GM21723 (cell line): ENCODE measurements at regions not wholly inside any gene's neighbourhood (a gene's known extent, or its start where the extent isn't known, plus 50 kb on each side); places are given as distances from the start of the nearest gene placed in this dataset.

ENCODE experiments used
- ATAC-seq: cut with Tn5 transposase; IDR thresholded peaks from one replicate; pipeline ENCODE4 v1.9.1; 2021; ENCODE audit warnings: mild to moderate bottlenecking, moderate library complexity; ENCODE audit not compliant: unreplicated experiment

DNA sequence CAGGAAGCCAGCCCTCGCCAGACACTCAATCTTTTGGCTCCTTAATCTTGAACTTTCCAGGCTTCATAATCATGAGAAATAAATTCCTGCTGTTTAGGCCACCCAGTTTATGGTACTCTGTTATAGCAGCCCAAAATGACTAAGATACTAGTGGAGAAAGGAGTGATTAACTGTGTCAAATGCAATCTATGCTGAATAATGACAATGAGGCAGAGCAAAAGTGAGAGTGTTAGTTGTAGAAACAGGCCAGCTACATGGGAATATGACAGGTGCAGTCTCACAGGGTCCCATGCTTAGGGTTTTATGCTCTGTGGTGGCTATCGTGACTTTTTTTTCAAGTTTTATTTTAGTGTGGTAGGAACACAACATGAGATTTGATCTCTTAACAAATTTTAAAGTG is 888.8 kb downstream of the TTLL7 start:
- no peak for ATAC-seq

DNA sequence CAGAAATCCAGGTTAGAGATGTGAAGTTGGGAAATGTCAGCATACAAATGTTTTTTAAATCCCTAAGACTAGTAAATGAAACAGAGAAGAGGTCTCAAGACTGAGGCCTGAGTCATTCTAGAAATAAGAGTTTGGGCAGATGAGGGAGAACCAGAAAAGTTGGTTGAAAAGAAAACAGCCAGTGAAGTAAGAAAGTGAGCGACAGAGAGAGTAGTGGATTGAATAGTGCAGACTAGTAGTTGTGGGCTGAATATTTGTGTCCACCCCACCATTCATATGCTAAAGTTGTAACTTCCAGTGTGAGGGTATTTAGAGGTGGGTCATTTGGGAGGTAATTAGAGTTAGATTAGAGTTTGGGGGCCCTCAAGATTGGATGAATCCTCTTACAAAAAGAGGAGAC is 889.2 kb downstream of the TTLL7 start:
- no peak for ATAC-seq

DNA sequence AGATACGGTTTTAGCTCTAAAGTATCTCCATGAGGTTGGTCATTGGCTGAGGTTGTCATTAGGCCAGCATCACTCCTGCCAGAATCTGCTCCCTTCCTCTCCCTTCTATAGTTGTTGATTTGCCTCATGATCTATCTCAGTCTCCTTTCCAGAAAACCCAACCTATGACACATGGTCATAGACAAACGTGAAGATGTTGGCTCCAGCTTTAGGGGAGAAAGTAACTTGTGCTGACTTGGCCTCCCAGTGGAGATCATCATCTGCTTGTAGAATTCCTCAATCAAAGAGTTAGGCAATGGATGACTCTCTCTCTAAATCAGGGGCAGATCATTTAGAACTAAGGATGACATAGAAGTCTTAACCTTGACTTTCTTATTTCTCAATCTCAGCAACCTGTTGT is 894.4 kb downstream of the TTLL7 start:
- no peak for ATAC-seq

DNA sequence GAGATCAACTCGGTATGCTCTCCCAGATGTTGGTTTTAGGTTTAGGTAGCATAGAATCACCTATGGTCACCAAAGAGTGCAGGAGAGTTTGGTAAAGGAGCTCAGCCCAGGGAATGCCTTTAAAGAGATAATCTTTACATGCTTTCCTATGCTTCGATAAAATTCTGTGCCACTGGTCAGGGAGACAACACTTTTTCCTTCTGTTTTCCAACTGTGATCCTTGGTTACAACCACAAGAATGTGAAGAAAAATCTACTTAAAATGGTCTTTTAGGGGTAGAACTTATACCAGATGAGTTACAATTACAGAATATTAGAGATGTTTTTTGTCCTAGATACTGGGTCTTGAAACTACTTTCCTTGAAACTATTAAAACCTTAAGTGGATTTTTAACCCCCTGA is 895.6 kb downstream of the TTLL7 start:
- ATAC-seq: no peak

DNA sequence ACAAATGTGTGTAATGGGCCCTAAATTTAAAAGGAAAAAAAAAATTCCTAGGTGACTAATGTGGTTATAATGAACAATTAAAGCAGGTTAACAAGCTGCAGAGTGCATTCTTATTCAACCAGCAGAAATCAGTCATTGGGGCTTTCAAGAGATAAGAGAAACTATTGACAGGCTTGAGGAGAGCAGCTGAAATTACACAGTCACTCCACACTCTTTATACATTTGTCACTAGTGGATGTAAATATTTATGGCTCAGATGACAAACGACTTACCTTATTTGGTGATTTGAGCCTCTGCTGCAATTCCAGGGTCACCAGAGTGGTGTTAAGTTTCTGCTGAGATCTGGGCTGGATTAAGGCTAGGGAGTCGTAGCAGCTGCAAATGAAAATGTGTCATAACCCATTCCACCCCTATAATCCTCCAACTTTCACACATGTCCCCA is 896.3 kb downstream of the TTLL7 start:
- no peak for ATAC-seq

DNA sequence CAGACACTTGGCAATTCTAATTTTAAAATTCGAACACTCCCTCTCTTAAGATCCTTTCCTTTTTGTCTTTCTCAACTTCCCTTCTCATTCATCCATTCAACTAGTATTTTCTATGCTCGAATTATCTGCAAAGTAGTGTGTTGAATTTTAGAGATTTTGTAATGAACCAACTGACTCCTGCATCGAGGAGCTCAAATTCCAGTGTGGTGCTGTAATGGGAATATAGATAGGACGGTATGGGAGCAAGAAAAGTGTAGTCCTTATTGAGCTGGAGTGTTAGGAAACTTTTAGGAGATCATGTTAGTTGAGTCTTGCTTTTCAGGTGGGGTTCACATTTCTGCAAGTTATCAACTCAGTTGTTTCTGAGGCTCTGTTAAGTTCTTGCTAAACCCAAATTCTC is 897.5 kb downstream of the TTLL7 start:
- ATAC-seq: no peak

DNA sequence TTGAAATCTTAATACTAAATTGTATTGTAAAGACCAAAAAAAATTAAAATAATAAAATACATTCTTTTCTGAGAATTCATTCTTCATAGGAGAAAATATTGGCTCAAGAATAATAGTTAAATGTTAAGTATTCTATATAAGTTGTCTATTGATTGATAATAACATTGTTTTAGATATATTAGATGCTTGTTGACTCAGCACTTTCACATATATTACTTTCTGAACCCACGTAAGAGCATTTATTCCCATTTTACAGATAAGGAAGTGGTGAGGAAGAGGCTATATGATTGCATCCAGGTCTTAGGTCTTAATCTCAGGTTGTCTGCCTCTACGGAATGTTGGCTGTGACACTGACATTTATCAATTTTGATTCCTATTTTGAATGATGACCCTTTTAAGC is 898.8 kb downstream of the TTLL7 start:
- no peak for ATAC-seq

DNA sequence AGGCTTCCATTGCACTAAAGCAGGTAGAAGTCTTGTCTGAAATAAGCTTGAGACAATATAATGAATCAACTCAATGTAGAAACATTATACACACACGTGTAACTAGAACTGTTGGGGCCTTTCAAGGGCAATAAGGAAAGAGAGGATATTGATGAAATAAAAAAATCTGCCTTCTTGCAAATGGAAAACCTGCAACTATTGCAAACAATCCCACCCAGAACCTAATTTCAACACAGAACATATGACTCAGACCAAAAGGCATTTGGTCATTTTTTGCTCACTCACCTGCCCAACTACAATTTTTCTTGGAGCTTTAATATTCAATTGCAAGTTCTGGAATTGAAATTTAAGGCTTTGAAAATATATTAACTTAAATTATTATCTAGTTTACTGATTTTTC is 900.1 kb downstream of the TTLL7 start:
- ATAC-seq: no peak

DNA sequence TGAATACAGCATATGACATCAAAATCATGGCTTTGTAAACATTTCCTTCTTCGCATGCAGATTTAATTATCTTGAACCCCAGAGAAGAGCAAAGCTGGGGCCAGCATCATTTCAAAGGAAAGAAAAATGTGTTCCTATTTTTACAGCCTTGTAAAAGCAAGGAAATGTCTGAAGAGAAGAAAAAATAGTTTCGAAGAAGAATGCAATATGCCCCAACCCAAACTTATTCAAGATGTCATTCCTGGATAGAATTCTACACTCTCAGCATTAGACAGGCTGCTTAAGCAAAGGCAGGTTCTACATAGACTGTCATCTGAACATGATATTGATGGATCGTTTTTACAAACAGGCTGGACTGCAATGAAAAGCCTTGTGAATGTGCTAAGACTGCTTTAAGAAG is 900.8 kb downstream of the TTLL7 start:
- no peak for ATAC-seq

DNA sequence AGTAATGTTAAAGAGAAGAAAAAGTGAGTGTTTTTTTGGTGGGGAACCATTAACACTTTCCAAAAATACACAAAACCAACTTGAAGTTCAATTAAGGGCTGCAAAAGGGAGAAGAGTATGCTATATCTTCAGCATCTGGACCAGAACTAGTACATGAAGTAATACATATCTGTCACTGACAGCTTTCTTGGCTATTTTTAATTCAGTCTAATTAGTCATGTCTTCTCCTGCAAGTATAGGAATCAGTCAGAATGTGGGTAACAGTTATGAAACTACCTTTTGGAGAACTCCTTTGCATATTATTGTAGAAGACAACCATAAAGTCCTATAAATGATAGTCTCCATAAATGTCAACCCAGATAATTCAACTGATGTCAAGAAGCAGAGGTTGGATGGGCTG is 901.2 kb downstream of the TTLL7 start:
- ATAC-seq: no peak

DNA sequence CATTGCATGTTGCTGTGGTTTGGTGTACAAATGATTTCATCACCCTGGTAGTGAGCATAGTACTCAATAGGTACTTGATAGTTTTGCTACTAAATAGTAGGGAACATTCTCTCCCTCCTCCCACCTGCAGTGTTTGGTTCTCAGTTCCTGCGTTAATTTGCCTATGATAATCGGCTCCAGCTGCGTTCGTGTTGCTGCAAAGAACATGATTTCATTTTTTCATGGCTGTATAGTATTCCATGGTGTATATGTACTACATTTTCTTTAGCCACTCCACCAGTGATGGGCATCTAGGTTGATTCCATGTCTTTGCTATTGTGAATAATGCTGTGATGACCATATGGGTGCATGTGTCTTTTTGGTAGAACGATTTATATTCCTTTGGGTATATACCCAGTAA is 903.4 kb downstream of the TTLL7 start:
- no peak for ATAC-seq

DNA sequence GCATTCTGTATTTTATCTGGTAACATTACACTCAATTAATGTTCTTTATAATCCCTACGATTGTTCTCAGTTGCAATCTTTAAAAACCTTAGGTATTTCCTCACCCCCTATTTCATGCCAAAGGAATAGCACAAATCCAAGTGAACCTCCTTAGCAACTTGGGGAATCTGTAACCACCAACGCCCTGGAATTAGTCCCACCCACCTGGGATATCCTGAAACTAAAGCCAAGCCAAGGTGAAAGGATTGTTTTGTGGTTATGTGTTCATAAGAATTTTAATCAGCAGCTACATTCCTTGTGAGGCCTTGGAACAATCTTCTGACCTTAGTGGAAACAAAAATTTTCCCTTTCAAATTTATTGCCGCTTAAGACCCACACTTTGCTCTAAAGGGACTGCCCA is 908.7 kb downstream of the TTLL7 start:
- no peak for ATAC-seq

DNA sequence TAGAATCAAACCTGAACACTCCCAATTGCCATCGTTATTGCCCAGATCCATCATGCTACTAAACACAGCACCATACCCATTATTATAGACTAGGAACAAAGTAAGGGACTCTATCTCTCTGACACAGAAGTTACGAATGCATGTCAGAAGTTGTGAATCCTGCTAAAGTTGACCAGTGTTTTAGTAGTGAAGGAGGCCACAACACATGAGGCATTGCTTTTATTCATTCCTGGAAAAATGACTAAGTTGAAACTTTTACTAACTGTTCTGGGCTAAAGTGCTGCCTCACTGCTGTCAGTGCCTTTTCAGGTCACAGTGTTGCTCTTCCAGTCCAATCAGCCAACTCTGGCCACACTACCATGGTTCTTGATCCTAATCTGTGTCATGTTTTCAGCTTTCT is 911.1 kb downstream of the TTLL7 start:
- no peak for ATAC-seq

DNA sequence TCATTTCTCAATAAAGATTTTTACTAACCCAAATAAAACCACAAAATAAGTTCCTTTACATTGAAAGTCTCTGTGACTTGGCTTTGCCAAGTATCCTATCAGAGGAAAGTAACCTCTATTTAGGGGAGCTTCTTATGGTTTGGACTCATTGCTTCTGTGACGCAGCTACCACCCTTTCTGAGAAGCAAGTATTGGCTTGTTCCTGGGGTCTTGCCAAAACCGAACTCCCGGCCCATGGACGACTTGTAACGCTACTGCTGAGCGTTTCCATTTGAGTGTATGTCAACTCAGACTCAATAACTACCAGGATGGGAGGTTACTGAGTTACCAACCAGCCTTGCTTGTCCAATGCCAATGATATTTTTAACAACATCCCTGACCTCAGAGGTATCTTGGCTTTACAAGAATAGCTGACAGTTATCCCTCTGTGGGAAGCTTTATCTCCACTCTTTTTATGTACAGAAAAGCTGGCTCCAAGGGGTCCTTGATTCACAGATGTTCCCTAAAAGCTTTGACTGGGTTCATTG is 911.9 kb downstream of the TTLL7 start:
- ATAC-seq: no peak

DNA sequence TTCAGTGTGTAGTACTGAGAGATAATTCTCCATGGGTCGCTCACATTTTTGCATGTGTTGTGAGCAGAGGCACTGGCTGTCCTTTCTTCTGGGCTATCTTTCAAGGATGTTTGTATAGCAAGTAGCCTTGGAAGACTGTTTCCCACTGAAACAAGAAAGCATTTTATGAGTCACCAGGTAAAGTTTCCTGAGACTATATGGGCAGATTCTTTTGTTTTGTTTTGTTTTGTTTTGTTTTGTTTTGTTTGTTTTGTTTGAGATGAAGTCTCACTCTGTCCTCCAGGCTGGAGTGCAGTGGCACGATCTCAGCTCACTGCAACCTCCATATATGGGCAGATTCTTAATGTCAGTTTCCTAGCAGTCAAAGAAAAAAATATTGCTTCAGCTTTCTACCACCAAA is 912.6 kb downstream of the TTLL7 start:
- no peak for ATAC-seq

DNA sequence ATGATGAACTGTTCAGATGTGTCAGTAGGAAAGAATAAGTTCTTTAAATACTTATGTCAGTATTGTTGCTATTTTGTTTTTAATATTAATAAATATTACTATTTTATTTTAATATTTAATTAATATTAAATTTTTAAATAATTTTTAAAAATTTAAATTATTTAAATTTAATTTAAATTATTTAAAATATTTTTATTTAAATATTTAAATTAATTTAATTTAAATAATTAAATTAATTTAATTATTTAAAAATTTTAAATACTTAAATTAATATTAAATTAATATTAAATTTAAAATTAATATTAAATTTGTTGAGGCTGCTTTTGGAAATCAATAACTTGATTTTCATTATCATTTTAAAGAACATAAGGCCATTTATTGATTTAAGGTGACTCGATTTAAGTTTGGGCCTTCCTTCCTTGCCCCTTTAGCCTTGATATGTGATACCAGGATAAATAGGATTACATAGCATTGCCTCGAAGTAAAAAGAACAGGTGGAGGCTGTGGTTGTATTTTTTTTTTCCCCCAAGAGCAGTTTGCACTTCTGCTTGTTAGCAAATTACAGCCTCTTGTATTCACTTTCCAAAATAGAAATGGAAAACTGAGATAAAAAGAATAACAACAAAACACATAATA is 915.2 kb downstream of the TTLL7 start:
- no peak for ATAC-seq

DNA sequence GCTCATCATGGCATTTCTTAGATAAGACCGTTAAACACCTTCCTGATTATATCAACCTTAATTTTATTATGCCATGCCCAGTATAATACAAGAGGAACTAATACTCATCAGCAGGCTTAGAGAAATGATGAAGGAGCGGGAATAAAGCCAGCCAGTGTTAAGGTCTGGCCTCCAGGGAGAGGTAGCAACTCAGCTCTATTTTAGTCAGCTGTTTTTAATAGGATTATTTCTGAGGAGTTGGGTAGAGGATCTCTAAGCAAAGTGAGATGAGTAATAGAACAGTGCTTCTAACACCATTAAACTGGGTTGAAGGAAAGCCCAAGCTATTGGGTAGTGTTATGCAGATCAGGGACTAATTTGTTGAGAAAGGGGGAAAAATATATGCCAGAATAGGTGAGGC is 921.5 kb downstream of the TTLL7 start:
- ATAC-seq: no peak

DNA sequence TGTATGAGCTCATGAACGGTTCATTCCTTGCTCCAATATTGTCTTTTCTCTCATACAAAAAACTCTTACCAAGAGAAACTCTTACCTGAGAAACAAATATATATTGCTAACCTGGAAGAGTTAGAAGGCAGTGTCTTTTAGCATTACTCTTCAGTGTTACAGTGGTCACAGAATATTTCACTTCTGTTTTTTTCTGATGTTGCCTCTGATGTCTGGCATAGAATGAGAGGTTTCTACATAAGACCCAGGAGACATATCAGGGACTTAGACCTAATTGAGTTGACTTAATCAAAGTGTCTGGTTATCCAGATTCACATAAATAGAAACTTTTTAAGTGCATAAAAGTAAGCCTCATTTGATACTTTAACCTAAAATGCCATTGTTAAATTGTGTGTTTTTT is 923.8 kb downstream of the TTLL7 start:
- ATAC-seq: no peak

DNA sequence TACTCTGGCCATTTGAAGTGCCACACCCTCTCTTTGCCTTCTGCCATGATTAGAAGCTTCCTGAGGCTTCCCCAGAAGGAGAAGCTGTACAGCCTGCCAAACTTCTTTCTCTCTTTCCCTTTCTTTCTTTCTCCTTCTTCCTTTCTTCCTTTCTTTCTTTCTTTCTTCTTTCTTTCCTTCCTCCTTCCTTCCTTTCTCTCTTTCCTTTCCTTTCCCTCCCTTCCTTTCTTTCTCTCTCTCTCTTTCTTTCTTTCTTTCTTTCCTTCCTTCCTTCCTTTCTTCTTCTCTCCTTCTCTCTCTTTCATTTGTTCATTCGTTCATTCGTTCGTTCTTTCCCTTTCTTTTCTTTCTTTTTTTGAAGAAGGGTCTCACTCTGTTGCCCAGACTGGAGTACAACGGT is 931.0 kb downstream of the TTLL7 start:
- no peak for ATAC-seq

DNA sequence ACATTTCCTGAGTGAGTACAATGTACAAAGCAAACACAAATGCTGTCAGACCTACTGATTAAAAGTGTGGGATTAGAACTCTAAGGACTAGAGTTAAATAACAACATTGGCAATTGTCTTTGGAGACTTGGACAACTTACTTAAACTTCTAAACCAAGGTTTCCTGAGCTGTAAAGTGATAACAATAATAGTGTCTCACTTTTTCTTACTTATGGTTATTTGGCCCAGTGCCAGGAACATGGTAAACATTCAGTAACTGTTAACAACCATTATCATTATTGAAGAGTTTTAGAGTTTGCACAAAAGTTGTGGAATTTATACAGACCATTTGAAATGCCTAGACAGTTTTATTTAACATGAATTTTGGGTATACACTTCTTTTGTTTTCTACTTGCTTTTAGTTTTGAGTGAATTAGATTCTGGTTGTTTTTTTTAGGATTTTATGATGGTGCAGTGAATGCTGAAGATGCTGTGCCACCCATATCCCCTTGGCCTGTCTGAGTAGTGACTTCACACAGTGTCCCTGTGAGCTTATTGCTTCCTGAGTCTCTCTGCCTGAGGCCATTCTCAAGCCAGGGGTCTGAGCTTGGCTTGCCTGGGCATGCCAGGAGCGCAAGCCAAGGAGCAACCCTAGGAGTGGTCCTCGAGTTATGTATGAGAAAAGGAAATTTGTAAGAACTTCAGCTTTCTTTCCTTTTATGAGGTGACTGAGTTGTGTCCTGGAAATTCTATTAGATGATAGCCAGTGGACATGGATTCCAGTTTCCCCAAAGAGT is 932.8 kb downstream of the TTLL7 start:
- no peak for ATAC-seq

DNA sequence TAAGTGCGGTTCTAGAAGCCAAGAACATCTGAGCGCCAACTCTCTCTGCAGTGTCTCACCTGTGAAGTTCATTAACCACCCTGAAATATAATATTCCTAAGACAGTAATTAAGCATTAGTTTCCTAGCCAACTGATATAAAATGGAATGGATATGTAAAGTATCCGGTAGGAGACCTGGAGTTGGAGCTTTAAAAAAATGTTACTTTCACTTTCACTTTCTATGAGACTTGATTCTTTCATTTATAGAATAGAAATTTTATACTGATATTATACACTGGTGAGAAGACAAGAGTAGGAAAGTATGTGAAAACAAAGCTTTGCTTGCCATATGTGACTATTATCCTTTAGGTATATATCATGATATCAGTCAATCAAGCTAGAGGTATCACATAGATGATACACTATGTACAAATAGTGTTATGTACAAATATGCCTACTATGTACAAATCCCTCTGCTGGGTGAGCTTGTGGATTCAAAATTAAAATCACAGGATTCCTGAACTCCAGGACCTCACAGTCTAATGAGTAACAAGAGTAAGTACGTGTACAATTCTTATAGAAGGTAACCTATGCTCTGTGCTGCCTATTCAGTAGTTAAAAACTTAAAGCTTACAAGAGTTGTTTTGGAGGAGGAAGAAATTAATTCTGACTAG is 934.2 kb downstream of the TTLL7 start:
- no peak for ATAC-seq
